GM21529 (cell line): ENCODE measurements at regions not wholly inside any gene's neighbourhood (a gene's known extent, or its start where the extent isn't known, plus 50 kb on each side); places are given as distances from the start of the nearest gene placed in this dataset.

Experiments used
- ATAC-seq: cut with Tn5 transposase; IDR thresholded peaks from one replicate; pipeline ENCODE4 v1.9.1; 2021; ENCODE audit not compliant: unreplicated experiment

DNA sequence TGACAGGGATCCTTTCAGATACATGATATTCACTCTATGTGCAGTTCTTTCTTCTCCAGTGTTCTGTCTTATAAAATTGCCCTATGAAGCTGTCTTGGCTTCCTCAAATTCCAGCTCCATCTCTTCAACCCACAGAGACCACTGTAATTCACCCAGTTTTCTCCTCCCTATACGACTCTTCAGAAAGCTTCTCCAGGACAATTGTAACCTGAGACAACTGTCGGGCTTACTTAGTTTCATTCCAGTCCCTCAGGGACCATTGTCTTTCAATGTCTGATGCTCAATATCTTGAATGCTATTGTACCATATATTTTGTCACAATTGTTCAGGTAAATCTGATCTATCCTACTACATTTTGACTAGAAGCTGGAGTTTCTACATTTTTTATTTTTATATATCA, 345.3 kb downstream of the RPL10L start:
- no peak for ATAC-seq

DNA sequence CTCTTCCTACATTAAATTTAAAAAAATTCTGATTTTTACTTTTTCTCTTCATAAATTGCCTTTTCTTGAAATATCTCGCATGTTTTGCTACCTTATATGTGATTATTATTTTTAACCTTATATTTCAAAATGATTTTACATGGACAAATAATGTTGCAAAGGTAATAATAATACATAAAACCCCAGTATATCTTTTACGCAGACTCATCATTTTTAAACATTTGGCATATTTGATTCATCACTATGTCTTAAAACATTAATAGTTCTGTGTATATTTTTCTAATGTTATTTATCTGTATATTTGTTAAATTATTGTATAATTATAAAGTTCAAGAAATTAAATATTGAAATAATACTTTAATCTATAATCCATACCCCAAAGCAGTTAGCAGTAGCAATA, 350.8 kb downstream of the RPL10L start:
- no peak for ATAC-seq

DNA sequence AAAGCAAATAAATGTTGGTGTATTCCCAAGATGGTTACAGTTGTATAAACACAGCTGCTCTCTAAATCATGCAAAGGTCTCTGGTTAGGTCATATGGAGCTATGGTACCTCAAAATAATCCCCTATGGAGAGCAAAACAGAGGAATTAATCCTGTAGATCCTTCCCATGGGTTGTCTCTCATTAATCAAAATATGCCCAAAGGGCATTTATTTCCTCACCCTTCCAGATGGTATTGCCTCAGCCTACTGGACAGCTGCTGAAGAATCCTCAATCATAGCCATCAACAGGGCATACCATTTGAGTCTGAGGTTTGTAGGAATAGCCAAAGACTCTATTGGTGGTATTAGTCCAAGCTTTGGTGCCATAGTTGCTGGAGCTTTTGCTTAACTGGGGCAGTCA, 360.9 kb downstream of the RPL10L start:
- ATAC-seq = no peak

DNA sequence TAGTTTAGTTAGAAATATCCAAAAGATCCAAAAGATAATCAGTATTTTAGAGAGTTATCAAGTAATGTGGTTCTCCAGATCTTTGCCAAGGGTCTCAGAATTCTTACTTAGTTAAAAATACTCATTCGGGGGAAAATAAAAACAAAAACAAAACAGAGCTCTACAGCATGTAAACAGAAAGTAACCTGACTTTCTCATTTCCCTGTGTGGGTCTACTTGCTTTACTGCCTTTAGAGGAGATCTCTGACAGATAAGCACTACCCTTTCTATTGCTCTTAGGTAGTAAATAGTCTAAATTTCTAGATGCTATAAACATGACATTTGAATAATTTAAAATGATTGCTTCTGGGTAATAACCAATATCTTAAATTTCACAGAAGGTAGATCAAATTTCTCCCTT, 371.8 kb downstream of the RPL10L start:
- ATAC-seq = no peak

DNA sequence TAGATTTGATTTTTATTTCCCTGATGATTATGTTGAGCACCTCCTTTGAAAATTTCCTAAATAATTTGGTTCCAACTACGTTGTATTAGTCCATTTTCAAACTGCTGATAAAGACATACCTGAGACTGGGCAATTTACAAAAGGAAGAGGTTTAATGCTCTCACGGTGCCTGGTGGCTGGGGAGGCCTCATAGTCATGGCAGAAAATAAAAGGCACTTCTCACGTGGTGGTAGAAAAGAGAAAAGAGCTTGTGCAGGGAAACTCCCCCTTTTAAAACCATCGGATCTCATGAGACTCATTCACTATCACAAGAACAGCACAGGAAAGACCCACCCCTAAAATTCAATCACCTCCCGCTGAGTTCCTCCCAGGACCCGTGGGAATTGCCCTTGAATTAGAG, 372.3 kb downstream of the RPL10L start:
- no peak for ATAC-seq

DNA sequence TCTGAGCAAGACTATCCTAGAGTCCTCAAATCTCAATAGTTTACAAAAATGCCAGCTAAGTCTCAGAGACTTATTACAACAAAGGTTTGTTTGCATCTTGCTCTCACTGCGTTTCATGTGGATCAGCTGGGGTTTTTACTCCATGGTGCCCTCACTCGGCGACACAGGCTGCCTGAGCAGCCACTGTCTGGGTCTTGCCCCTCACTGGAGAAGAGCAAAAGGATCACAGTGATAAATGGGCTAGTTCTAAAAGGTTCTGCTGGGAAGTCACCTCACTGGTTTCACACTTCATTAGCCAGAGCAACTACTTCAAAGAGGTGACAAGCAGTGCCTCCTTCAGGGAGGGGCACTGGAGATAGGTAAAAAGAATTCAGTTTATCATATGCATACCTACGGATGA, 392.0 kb downstream of the RPL10L start:
- ATAC-seq = no peak

DNA sequence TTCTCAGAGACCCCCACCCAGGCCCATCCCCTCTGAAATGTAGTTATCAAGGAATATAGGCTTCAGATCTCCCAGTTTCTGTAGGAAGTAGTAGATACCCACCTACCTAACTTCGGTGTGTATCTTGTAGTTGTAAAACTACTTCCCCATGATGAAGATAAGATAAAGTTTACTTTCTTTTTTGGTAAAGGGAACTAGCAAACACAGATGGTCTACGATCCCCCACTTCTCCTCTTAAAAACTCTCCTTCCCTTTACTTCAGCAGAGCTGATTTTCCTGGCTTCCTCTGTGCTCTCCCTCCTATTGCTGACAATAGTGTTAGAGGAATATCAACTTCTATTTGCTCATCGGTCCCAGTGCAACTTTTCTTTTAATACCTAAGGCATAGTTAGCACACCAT, 395.2 kb downstream of the RPL10L start:
- ATAC-seq = no peak

DNA sequence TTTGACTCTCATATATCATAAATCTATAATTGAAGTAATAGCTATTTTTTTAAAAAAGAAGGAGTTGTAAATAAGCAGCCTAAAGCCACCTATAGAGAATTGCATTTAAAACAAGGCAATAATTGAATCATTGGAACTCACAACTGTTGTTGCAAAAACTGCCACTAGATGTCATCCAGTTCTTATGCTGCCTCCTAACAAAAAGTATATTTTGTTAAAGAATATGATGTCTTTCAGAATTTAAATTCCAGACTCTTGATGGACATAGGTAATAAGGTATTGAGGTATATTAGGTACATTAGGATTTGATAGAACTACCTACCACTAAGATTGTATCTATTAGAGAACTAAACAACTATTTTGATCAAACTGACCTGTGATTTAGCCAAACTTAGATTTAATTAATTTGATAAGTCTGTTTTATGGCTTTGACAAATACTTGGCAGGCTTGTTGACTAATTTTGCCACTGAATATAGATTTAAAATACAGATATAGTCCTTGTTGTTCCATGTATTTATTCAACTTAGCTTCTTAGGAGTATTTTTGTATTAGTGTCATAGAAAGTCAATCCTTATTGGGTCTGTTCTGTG, 401.4 kb downstream of the RPL10L start:
- no peak for ATAC-seq

DNA sequence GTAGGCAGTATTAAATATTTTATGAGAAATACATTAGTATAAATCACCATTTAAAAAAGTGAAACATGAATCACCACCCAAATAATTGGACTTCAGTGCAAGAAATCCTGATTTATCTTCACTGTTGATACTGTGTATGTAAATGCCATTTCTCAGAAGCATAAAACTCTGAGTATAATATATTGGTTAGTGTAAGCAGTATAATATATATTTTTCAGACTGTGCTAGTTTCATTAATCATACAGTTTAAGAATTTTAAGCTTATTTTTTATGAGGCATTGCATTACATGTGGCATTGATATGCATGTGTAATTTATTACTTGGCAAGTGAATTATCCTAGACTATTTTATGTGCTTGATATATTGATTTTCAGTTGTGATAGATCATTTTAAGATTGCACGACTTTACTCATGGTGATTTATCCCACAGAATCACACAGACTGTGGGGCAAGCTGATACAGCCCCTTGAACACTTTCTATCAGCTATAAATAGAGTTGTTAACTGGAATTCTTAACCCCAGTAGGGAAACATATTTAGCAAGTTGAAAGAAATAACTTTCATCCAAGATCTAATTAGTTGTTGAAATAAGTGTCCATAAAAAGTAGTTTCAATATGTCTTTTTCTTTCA, 403.5 kb downstream of the RPL10L start:
- ATAC-seq = no peak

DNA sequence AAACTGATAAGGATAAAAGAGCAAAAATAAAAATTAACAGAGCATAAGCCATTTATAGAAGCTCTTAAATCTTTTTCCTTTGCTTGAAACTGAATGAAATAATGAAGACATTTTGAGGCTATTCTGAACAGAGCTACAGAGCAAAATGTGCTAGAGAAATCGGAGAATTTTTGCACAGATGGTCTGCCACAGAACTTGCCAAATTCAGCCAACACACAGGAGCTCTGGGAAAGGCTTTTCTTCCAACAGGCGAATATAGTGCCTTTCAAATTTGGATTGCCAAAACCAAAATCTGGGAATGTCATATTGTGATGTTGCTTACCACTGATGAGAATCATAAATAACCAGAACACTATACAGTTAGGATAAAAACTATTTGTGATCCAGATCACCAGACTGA, 406.3 kb downstream of the RPL10L start:
- no peak for ATAC-seq

DNA sequence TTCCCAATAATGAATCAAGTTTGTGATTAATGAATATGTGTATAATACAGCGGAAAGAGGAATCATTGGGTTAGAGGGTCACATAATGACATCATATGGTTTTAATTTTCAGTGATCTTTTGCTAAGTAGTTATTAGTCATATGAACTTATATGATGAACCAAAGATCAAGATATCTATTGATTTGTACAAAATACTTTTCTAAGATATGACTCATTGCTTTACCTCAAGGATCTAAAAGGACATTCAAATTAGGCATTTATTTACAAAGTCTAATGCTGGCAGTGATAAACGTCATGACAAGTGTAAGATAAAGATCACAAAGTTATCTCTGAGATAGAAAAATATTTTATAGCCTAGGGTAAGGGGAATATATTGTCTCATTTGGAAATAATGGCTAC, 417.8 kb downstream of the RPL10L start:
- ATAC-seq = no peak

DNA sequence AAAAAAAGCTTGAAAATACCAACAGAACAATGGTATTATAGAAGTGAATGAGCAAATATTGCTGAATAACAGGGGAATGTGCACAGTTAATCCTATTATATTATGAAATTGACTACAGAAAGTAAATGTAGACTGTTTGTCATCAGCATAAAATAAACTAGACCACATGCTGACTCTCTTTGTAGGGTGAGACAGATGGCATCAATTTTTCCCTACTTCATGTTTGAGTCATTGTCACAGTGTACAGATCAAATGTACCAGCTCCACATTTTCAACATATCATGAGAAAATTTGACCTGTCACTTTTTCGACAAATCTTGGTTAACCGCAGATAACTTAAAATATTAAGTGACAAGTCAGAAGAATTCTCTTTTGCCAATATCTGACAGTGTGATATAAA, 421.0 kb downstream of the RPL10L start:
- no peak for ATAC-seq

DNA sequence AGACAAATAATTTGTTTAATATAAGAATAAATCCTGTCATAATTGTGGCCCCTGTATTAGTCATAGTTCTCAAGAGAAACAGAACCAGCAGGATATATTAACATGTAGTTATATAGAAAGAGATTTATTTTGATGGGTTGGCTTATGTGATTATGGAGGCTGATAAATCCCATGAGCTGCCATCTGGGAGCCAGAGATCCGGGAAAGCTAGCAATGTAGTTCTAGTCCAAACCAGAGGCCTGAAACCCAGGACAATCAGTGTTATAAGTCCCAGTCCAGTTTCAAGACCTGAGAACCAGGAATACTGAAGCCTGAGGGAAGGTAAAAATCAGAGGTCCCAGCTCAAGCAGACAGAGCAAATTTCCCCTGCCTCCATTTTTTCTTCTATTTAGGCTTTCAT, 435.8 kb downstream of the RPL10L start:
- ATAC-seq = no peak

DNA sequence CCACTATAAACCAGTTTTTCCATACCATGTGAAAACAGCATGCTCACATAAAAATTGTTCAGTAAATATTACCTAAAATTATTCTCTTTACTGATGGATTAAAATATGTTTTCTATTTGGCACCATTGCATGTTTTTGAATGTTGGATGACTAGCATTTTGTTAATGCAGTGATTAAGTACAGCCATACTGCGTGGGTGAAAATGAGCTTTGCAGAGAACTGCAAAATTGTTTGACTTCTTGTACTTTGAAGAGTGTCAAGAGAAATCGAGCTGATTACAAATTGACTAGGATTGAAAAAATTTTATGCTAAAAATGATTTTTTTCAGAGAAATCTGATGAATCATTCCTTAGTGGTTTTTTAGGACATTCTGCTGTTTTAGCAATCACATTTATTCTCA, 452.9 kb downstream of the RPL10L start:
- no peak for ATAC-seq

DNA sequence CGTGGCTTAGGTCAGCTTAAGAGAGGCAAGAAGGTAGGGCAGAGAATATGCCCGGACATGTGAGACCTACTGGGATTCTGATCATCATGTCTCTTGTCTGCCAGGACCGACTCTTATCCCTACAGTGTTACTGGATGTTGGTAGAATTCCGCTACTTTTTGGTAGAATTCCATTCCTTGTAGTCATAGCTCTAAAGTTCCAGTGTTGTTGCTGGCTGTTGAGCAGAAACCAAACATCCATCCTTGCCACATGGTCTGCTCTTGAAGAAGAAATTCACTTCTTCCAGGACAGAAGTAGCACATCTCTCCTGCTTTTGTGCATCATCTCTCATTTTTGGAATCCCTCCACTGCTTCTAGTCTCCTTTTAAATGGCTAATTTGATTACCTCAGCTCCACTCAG, 453.7 kb downstream of the RPL10L start:
- ATAC-seq = no peak
